NCI-H2107 treated with DMSO at 0.1 percent for 48 hours (cell line): ENCODE measurements at regions not wholly inside any gene's neighbourhood (a gene's known extent, or its start where the extent isn't known, plus 50 kb on each side); places are given as distances from the start of the nearest gene placed in this dataset.

Experiments
- DNase-seq: peaks from one replicate; lab custom pipeline; 2025; ENCODE audit not compliant: unreplicated experiment; lab: John Stamatoyannopoulos, UW

- no peak for DNase-seq
Observed at GRCh38 chr2:57758686-57759085, 287.9 kb upstream of the VRK2 start.

GRCh38 chr2:57759131-57759530, 287.5 kb upstream of the VRK2 start:
- no peak for DNase-seq

GRCh38 chr2:57759822-57760300, 286.7 kb upstream of the VRK2 start:
- DNase-seq, result peak; percentile 65

- DNase-seq, result peak; percentile 68
Observed at GRCh38 chr2:57760381-57760801, 286.2 kb upstream of the VRK2 start.

- DNase-seq, result no peak
Observed at GRCh38 chr2:57776916-57777315, 269.7 kb upstream of the VRK2 start.

GRCh38 chr2:57782587-57782986, 264.0 kb upstream of the VRK2 start:
- no peak for DNase-seq

- no peak for DNase-seq
Observed at GRCh38 chr2:57793310-57793709, 253.3 kb upstream of the VRK2 start.

GRCh38 chr2:57796527-57796926, 250.1 kb upstream of the VRK2 start:
- DNase-seq, result no peak

- DNase-seq, result no peak
Observed at GRCh38 chr2:57798346-57798745, 248.3 kb upstream of the VRK2 start.

GRCh38 chr2:57802243-57802642, 244.4 kb upstream of the VRK2 start:
- no peak for DNase-seq

- DNase-seq, result no peak
Observed at GRCh38 chr2:57804971-57805370, 241.6 kb upstream of the VRK2 start.

GRCh38 chr2:57806449-57806968, 240.1 kb upstream of the VRK2 start:
- DNase-seq, result no peak

- no peak for DNase-seq
Observed at GRCh38 chr2:57809230-57809629, 237.4 kb upstream of the VRK2 start.

GRCh38 chr2:57821088-57821487, 225.5 kb upstream of the VRK2 start:
- no peak for DNase-seq

GRCh38 chr2:57828221-57828620, 218.4 kb upstream of the VRK2 start:
- no peak for DNase-seq

GRCh38 chr2:57834666-57835065, 211.9 kb upstream of the VRK2 start:
- no peak for DNase-seq

GRCh38 chr2:57842531-57842930, 204.1 kb upstream of the VRK2 start:
- DNase-seq, result no peak

- DNase-seq, result no peak
Observed at GRCh38 chr2:57843158-57843557, 203.4 kb upstream of the VRK2 start.

- DNase-seq, result no peak
Observed at GRCh38 chr2:57848723-57849122, 197.9 kb upstream of the VRK2 start.

GRCh38 chr2:57849843-57850242, 196.8 kb upstream of the VRK2 start:
- DNase-seq, result no peak

- no peak for DNase-seq
Observed at GRCh38 chr2:57850415-57851130, 196.0 kb upstream of the VRK2 start.

- DNase-seq, result no peak
Observed at GRCh38 chr2:57855212-57855611, 191.4 kb upstream of the VRK2 start.

- DNase-seq, result no peak
Observed at GRCh38 chr2:57859755-57860154, 186.9 kb upstream of the VRK2 start.
